ENCODE measurements at regions not wholly inside any gene's neighbourhood (a gene's known extent, or its start where the extent isn't known, plus 50 kb on each side); places are given as distances from the start of the nearest gene placed in this dataset.

DNA sequence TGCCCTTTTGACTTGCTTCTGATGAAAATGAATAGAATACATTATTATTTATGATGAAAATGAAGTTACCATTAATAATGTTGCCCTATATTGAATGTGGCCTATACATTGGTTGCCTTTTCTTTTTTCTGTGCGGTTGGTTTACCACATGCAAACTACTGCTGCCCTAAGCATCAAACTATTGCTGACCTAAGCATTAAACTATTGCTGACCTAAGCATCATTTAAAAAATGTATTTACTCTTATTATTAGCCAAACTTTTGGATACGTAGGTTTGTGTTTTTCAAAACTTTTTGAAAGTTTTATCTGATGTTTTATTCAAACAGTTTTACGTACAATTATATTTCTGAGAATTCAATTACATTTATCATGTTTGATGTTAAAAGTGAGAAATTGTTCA, 76.0 kb upstream of the CDH10 start:
- no peak for DNase-seq (ENCODE audit: low spot score)

GRCh38 chr5:24714746-24715145, 70.0 kb upstream of the CDH10 start:
- DNase-seq (ENCODE audit: low spot score) = peak; percentile 43

- DNase-seq (ENCODE audit: low spot score) = no peak
These were observed 68.2 kb upstream of the CDH10 start for GRCh38 chr5:24712947-24713346.

- no peak for DNase-seq (ENCODE audit: low spot score)
These were observed 67.3 kb upstream of the CDH10 start for GRCh38 chr5:24712047-24712446.

GRCh38 chr5:24703934-24704333, 59.2 kb upstream of the CDH10 start:
- no peak for DNase-seq (ENCODE audit: low spot score)
